ENCODE measurements at regions not wholly inside any gene's neighbourhood (a gene's known extent, or its start where the extent isn't known, plus 50 kb on each side); places are given as distances from the start of the nearest gene placed in this dataset.

DNA sequence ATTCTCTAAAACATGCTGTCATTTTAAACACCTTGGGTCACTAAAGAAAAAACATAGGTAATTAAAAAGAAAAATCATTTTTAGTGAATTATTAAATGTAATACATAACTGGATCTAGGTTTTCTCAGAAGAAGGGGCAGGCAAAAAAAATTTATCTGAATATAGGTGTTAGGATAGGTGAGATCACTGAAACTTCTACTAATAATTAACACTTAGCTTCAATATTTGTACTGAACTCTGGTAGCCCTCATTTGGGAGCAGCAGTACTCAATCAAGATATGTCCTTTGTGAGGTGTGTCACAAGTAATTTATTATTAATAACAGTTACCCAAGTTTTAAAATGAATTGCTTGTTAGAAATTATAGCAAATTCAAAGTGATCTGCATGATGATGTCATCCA, 103.6 kb downstream of the ATP23 start:
- Histone ChIP-seq H3K9me3 (ENCODE audit: insufficient read depth, low read length) (0 out of 2 replicates have a peak, but pooled peaks cover 7% of the 10 kb centered on the region), H3K9ac (ENCODE audit: insufficient read length, low read depth) (no peak overlapping the region), H3K36me3 (ENCODE audit: insufficient read depth, insufficient read length, low read length) (no peaks in the 10 kb centered on the region), H3K4me3 (ENCODE audit: insufficient read length, low read depth) (no peak overlapping the region), H3K4me1 (ENCODE audit: insufficient read depth, insufficient read length) (no peaks in the 10 kb centered on the region), H3K27me3 (ENCODE audit: insufficient read depth, insufficient read length) (no peaks in the 10 kb centered on the region)
- no peak for DNase-seq (ENCODE audit: low read depth, low spot score)
- no peak for TF ChIP-seq ZNF274 (IDR thresholded peaks at IDR 0.05; ENCODE audit: low read depth, low read length)
- no peak for TF ChIP-seq SUZ12 (IDR thresholded peaks at IDR 0.05; ENCODE audit: extremely low read depth, insufficient read depth, insufficient read length)
- no peak for TF ChIP-seq YY1 (IDR thresholded peaks at IDR 0.05; ENCODE audit: insufficient read depth, insufficient read length)

DNA sequence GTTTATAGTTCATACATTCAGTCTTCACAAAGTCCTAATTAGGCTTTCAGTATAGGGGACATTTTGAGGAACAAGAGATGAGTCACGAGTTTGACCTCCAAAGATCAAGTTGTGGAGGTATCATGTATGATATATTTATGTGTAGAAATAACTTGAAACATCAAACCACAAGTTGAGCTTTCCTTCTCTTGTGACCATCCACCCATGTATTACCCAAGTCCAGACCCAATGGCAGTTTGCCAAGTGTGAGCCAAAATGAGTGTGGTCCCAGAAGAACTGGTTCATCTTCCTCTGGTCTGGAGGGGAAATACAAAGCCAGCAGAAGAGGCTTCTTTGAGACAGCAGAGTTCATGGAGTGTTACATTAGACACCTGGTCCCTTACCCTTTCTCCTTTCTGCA, 104.9 kb downstream of the ATP23 start:
- Histone ChIP-seq H3K9ac (ENCODE audit: insufficient read length, low read depth) (no peak overlapping the region), H3K4me3 (ENCODE audit: insufficient read length, low read depth) (no peak overlapping the region), H3K9me3 (ENCODE audit: insufficient read depth, low read length) (peaks cover 4% of the 10 kb centered on the region), H3K36me3 (ENCODE audit: insufficient read depth, insufficient read length, low read length) (no peaks in the 10 kb centered on the region), H3K4me1 (ENCODE audit: insufficient read depth, insufficient read length) (no peaks in the 10 kb centered on the region), H3K27me3 (ENCODE audit: insufficient read depth, insufficient read length) (no peaks in the 10 kb centered on the region)
- no peak for TF ChIP-seq YY1 (IDR thresholded peaks at IDR 0.05; ENCODE audit: insufficient read depth, insufficient read length)
- TF ChIP-seq ZNF274 (IDR thresholded peaks at IDR 0.05; ENCODE audit: low read depth, low read length), result no peak
- no peak for TF ChIP-seq SUZ12 (IDR thresholded peaks at IDR 0.05; ENCODE audit: extremely low read depth, insufficient read depth, insufficient read length)
- DNase-seq (ENCODE audit: low read depth, low spot score), result no peak

DNA sequence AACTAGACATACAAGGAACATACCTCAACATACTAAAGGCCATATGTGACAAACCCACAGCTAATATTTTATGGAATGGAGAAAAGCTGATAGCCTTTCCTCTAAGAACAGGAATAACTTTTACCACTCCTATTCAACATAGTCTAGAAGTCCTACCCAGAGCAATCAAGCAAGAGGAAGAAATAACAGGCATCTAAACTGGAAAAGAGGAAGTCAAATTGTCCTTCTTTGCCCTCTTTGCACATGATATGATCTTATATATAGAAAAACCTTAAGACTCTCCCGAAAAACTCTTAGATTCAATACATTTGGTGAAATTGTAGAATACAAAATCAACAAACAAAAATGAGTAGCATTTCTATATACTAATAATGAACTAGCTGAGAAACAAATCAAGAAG, 110.0 kb downstream of the ATP23 start:
- H3K9ac ChIP-seq (ENCODE audit: insufficient read length, low read depth), result no peak overlapping the region
- H3K9me3 ChIP-seq (ENCODE audit: insufficient read depth, low read length), result peaks cover 9% of the 10 kb centered on the region
- no peaks in the 10 kb centered on the region for H3K27me3 ChIP-seq (ENCODE audit: insufficient read depth, insufficient read length)
- no peak for DNase-seq (ENCODE audit: low read depth, low spot score)
- TF ChIP-seq YY1 (IDR thresholded peaks at IDR 0.05; ENCODE audit: insufficient read depth, insufficient read length), result no peak
- no peak for TF ChIP-seq SUZ12 (IDR thresholded peaks at IDR 0.05; ENCODE audit: extremely low read depth, insufficient read depth, insufficient read length)
- TF ChIP-seq ZNF274 (IDR thresholded peaks at IDR 0.05; ENCODE audit: low read depth, low read length), result no peak
- no peaks in the 10 kb centered on the region for H3K4me1 ChIP-seq (ENCODE audit: insufficient read depth, insufficient read length)
- no peak overlapping the region for H3K4me3 ChIP-seq (ENCODE audit: insufficient read length, low read depth)
- H3K36me3 ChIP-seq (ENCODE audit: insufficient read depth, insufficient read length, low read length), result no peaks in the 10 kb centered on the region

DNA sequence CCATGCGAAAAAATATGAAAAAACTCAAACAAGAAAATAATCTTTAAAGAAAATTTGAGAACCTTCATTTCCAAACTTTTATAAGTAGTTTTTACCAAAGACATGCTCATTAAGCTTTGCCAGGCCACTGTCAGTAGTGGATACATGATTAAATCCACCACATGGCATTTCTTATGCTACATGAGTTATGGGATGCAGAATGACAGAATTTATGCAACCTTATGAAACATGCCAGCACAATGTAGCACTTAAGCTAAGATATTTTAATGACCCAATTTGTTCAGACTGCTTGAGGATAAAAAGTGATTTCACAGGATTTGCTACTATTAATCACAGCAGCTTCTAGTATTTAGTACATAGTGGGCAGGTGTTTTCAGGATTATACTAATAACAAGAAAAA, 123.3 kb downstream of the ATP23 start:
- TF ChIP-seq YY1 (IDR thresholded peaks at IDR 0.05; ENCODE audit: insufficient read depth, insufficient read length) (no peak), ZNF274 (IDR thresholded peaks at IDR 0.05; ENCODE audit: low read depth, low read length) (no peak), SUZ12 (IDR thresholded peaks at IDR 0.05; ENCODE audit: extremely low read depth, insufficient read depth, insufficient read length) (no peak)
- Histone ChIP-seq H3K36me3 (ENCODE audit: insufficient read depth, insufficient read length, low read length) (no peaks in the 10 kb centered on the region), H3K27me3 (ENCODE audit: insufficient read depth, insufficient read length) (no peaks in the 10 kb centered on the region), H3K9ac (ENCODE audit: insufficient read length, low read depth) (no peak overlapping the region), H3K4me3 (ENCODE audit: insufficient read length, low read depth) (no peak overlapping the region), H3K9me3 (ENCODE audit: insufficient read depth, low read length) (no peaks in the 10 kb centered on the region), H3K4me1 (ENCODE audit: insufficient read depth, insufficient read length) (no peaks in the 10 kb centered on the region)
- DNase-seq (ENCODE audit: low read depth, low spot score), result no peak

GRCh38 chr12:58066296-58066695, 124.9 kb downstream of the ATP23 start:
- Histone ChIP-seq H3K9me3 (ENCODE audit: insufficient read depth, low read length) (no peaks in the 10 kb centered on the region), H3K27me3 (ENCODE audit: insufficient read depth, insufficient read length) (no peaks in the 10 kb centered on the region), H3K4me3 (ENCODE audit: insufficient read length, low read depth) (no peak overlapping the region), H3K9ac (ENCODE audit: insufficient read length, low read depth) (no peak overlapping the region), H3K36me3 (ENCODE audit: insufficient read depth, insufficient read length, low read length) (no peaks in the 10 kb centered on the region), H3K4me1 (ENCODE audit: insufficient read depth, insufficient read length) (no peaks in the 10 kb centered on the region)
- no peak for TF ChIP-seq SUZ12 (IDR thresholded peaks at IDR 0.05; ENCODE audit: extremely low read depth, insufficient read depth, insufficient read length)
- no peak for TF ChIP-seq YY1 (IDR thresholded peaks at IDR 0.05; ENCODE audit: insufficient read depth, insufficient read length)
- no peak for TF ChIP-seq ZNF274 (IDR thresholded peaks at IDR 0.05; ENCODE audit: low read depth, low read length)
- no peak for DNase-seq (ENCODE audit: low read depth, low spot score)

- Histone ChIP-seq H3K9ac (ENCODE audit: insufficient read length, low read depth) (no peak overlapping the region), H3K27me3 (ENCODE audit: insufficient read depth, insufficient read length) (no peaks in the 10 kb centered on the region), H3K36me3 (ENCODE audit: insufficient read depth, insufficient read length, low read length) (no peaks in the 10 kb centered on the region), H3K9me3 (ENCODE audit: insufficient read depth, low read length) (no peaks in the 10 kb centered on the region), H3K4me3 (ENCODE audit: insufficient read length, low read depth) (no peak overlapping the region), H3K4me1 (ENCODE audit: insufficient read depth, insufficient read length) (no peaks in the 10 kb centered on the region)
- TF ChIP-seq ZNF274 (IDR thresholded peaks at IDR 0.05; ENCODE audit: low read depth, low read length) (no peak), SUZ12 (IDR thresholded peaks at IDR 0.05; ENCODE audit: extremely low read depth, insufficient read depth, insufficient read length) (no peak), YY1 (IDR thresholded peaks at IDR 0.05; ENCODE audit: insufficient read depth, insufficient read length) (no peak)
- no peak for DNase-seq (ENCODE audit: low read depth, low spot score)
These were observed 126.4 kb downstream of the ATP23 start for GRCh38 chr12:58067610-58068387.

- Histone ChIP-seq H3K4me3 (ENCODE audit: insufficient read length, low read depth) (no peak overlapping the region), H3K36me3 (ENCODE audit: insufficient read depth, insufficient read length, low read length) (no peaks in the 10 kb centered on the region), H3K9ac (ENCODE audit: insufficient read length, low read depth) (no peak overlapping the region), H3K4me1 (ENCODE audit: insufficient read depth, insufficient read length) (no peaks in the 10 kb centered on the region), H3K27me3 (ENCODE audit: insufficient read depth, insufficient read length) (no peaks in the 10 kb centered on the region), H3K9me3 (ENCODE audit: insufficient read depth, low read length) (no peaks in the 10 kb centered on the region)
- TF ChIP-seq ZNF274 (IDR thresholded peaks at IDR 0.05; ENCODE audit: low read depth, low read length) (no peak), SUZ12 (IDR thresholded peaks at IDR 0.05; ENCODE audit: extremely low read depth, insufficient read depth, insufficient read length) (no peak), YY1 (IDR thresholded peaks at IDR 0.05; ENCODE audit: insufficient read depth, insufficient read length) (no peak)
- DNase-seq (ENCODE audit: low read depth, low spot score), result no peak
These were observed 127.3 kb downstream of the ATP23 start for GRCh38 chr12:58068706-58069105.
